ENCODE measurements at regions not wholly inside any gene's neighbourhood (a gene's known extent, or its start where the extent isn't known, plus 50 kb on each side); places are given as distances from the start of the nearest gene placed in this dataset.

GRCh38 chr15:55003965-55004873 is 192.5 kb downstream of the RSL24D1 start:
- no peak overlapping the region for H3K27ac ChIP-seq (replicated peaks in 1 of 4)
- intact Hi-C loops (cut with DNase I), result no loop called here

GRCh38 chr15:54998661-54999060 is 198.1 kb downstream of the RSL24D1 start:
- no peaks in the 10 kb centered on the region for H3K9me3 ChIP-seq
- H3K27ac ChIP-seq (replicated peaks in 1 of 4), result no peak overlapping the region
- peaks cover 0 to under 1% (median 0%) of the 10 kb centered on the region in 4 donors for H3K4me1 ChIP-seq
- TF ChIP-seq EP300 (IDR thresholded peaks at IDR 0.05) (no peak), POLR2AphosphoS5 (IDR thresholded peaks at IDR 0.05) (no peak), CTCF (IDR thresholded peaks at IDR 0.05) (no peak), POLR2A (IDR thresholded peaks at IDR 0.05; ENCODE audit: low read depth) (no peak)
- no peak for DNase-seq (ENCODE audit: extremely low spot score)
- WGBS, result 93% methylated on average over 1 of the region's 1 CpG
- H3K4me3 ChIP-seq, result no peak overlapping the region
- H3K36me3 ChIP-seq, result no peaks in the 10 kb centered on the region
- no peaks in the 10 kb centered on the region for H3K27me3 ChIP-seq
- intact Hi-C loops (cut with DNase I), result no loop called here

More at GRCh38 chr15:55003965-55004873, 192.5 kb downstream of the RSL24D1 start:
- Histone ChIP-seq H3K27me3 (no peaks in the 10 kb centered on the region), H3K9me3 (no peaks in the 10 kb centered on the region), H3K36me3 (no peaks in the 10 kb centered on the region), H3K4me1 (peaks cover 4 to 11% (median 8%) of the 10 kb centered on the region in 4 donors), H3K4me3 (no peak overlapping the region)
- 52% methylated on average over 9 of the region's 9 CpGs for WGBS
- TF ChIP-seq EP300 (IDR thresholded peaks at IDR 0.05) (no peak), POLR2AphosphoS5 (IDR thresholded peaks at IDR 0.05) (peak in 1 of 2 donors; percentile 17)
- DNase-seq (ENCODE audit: extremely low spot score), result no peak

GRCh38 chr15:54990793-54991192 is 205.9 kb downstream of the RSL24D1 start:
- Histone ChIP-seq H3K4me3 (no peak overlapping the region), H3K4me1 (peaks cover 0 to 4% (median 0%) of the 10 kb centered on the region in 4 donors), H3K27ac (replicated peaks in 1 of 4) (no peak overlapping the region), H3K36me3 (no peaks in the 10 kb centered on the region), H3K9me3 (no peaks in the 10 kb centered on the region), H3K27me3 (no peaks in the 10 kb centered on the region)
- no peak for DNase-seq (ENCODE audit: extremely low spot score)
- 86% methylated on average over 5 of the region's 7 CpGs for WGBS
- intact Hi-C loops (cut with DNase I), result no loop called here
- TF ChIP-seq CTCF (IDR thresholded peaks at IDR 0.05) (no peak), POLR2AphosphoS5 (IDR thresholded peaks at IDR 0.05) (no peak), EP300 (IDR thresholded peaks at IDR 0.05) (no peak), POLR2A (IDR thresholded peaks at IDR 0.05; ENCODE audit: low read depth) (no peak)

- Histone ChIP-seq H3K4me1 (peaks cover 0 to 4% (median 0%) of the 10 kb centered on the region in 4 donors), H3K4me3 (no peak overlapping the region), H3K27me3 (no peaks in the 10 kb centered on the region), H3K9me3 (no peaks in the 10 kb centered on the region), H3K27ac (replicated peaks in 1 of 4) (no peak overlapping the region), H3K36me3 (no peaks in the 10 kb centered on the region)
- intact Hi-C loops (cut with DNase I), result no loop called here
- 60% methylated on average over 3 of the region's 3 CpGs for WGBS
- no peak for TF ChIP-seq EP300 (IDR thresholded peaks at IDR 0.05)
- no peak for TF ChIP-seq POLR2AphosphoS5 (IDR thresholded peaks at IDR 0.05)
- no peak for TF ChIP-seq CTCF (IDR thresholded peaks at IDR 0.05)
- TF ChIP-seq POLR2A (IDR thresholded peaks at IDR 0.05; ENCODE audit: low read depth), result no peak
- no peak for DNase-seq (ENCODE audit: extremely low spot score)
Measured at GRCh38 chr15:54987881-54988280, 208.9 kb downstream of the RSL24D1 start.

- Histone ChIP-seq H3K9me3 (no peaks in the 10 kb centered on the region), H3K4me1 (peaks cover 0 to 6% (median 0%) of the 10 kb centered on the region in 4 donors), H3K4me3 (no peak overlapping the region), H3K36me3 (no peaks in the 10 kb centered on the region), H3K27me3 (no peaks in the 10 kb centered on the region), H3K27ac (replicated peaks in 1 of 4) (no peak overlapping the region)
- 41% methylated on average over 4 of the region's 4 CpGs for WGBS
- intact Hi-C loops (cut with DNase I), result no loop called here
- TF ChIP-seq POLR2AphosphoS5 (IDR thresholded peaks at IDR 0.05), result no peak
- no peak for TF ChIP-seq POLR2A (IDR thresholded peaks at IDR 0.05; ENCODE audit: low read depth)
- no peak for TF ChIP-seq CTCF (IDR thresholded peaks at IDR 0.05)
- TF ChIP-seq EP300 (IDR thresholded peaks at IDR 0.05), result no peak
- no peak for DNase-seq (ENCODE audit: extremely low spot score)
Measured at GRCh38 chr15:54979964-54980363, 216.8 kb downstream of the RSL24D1 start.

All from esophagus muscularis mucosa (tissue), 4 donors.